ENCODE measurements at regions not wholly inside any gene's neighbourhood (a gene's known extent, or its start where the extent isn't known, plus 50 kb on each side); places are given as distances from the start of the nearest gene placed in this dataset.

DNA sequence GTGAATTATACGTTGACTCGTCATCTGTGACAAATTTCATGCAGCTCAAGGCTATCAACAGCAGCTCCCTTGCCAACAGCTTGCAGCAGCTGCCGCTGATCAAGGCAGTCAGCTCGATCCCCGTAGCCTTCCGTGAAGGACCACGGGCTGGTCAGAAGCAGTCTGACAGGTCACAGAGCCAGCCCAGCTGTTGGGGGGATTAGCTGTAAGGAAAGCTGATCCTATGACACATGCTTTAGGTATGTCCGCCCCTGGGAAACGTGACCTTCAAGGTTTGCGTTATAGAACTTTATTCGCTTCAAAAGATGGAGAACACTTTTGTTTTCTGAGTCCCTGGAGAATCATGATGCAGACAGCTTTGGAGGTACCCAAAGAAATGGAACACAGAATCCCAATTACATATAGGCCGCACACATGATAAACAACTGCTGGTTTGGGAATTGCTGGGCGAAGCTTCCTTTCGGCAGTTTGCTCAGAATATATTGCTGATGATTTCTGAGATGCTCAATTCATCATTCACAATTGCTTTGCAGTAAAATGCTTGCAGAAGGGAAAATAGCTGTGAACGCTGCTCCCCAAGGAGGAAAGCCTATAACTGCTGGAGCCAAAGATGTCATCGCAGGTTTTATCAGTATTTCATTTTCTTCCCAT, 62.6 kb upstream of the USP29 start:
- H3K9me3 ChIP-seq (ENCODE audit: control insufficient read depth in 1 of 2, insufficient read depth in 1 of 2, low read depth in 1 of 2, low read length in 2 of 2), result peaks cover 1 to 34% of the 10 kb centered on the region in 2 experiments; a peak in 2 of 4 replicates
- no peaks in the 10 kb centered on the region for H3K36me3 ChIP-seq (ENCODE audit: control insufficient read depth in 1 of 2, insufficient read depth in 2 of 2, low read length in 2 of 2)
- no peak overlapping the region for H2AFZ ChIP-seq (ENCODE audit: low read depth, low read length, poor library complexity, severe bottlenecking)
- POLR2A ChIA-PET, result no interaction called here
- H3K9ac ChIP-seq (ENCODE audit: low read length), result no peak overlapping the region
- H3K9me2 ChIP-seq (ENCODE audit: insufficient read depth), result no peaks in the 10 kb centered on the region
- CTCF ChIA-PET, result no interaction called here
- DNase-seq (ENCODE audit: low read depth, low spot score), result no peak
- H4K20me1 ChIP-seq (ENCODE audit: insufficient read depth), result no peaks in the 10 kb centered on the region
- no peak overlapping the region for H3K4me2 ChIP-seq (ENCODE audit: low read length)
- H3K79me2 ChIP-seq (ENCODE audit: insufficient read depth, low read length), result no peaks in the 10 kb centered on the region
- H3K27me3 ChIP-seq (ENCODE audit: insufficient read depth, low read length), result no peaks in the 10 kb centered on the region
- TF ChIP-seq ZFX (IDR thresholded peaks at IDR 0.05) (no peak), CEBPB (IDR thresholded peaks at IDR 0.05; ENCODE audit: low read depth) (no peak), CBX3 (IDR thresholded peaks at IDR 0.05; ENCODE audit: low read depth) (no peak), ELF1 (IDR thresholded peaks at IDR 0.05; ENCODE audit: borderline replicate concordance, low read depth) (no peak), EZH2 (IDR thresholded peaks at IDR 0.05) (no peak), POLR2AphosphoS5 (IDR thresholded peaks at IDR 0.05; ENCODE audit: low read depth, low read length) (no peak), SIN3A (IDR thresholded peaks at IDR 0.05; ENCODE audit: low read depth) (no peak), ZNF274 (IDR thresholded peaks at IDR 0.05; ENCODE audit: low read depth, low read length) (no peak)
- TF ChIP-seq, protein P1, sequence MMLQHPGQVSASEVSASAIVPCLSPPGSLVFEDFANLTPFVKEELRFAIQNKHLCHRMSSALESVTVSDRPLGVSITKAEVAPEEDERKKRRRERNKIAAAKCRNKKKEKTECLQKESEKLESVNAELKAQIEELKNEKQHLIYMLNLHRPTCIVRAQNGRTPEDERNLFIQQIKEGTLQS (IDR thresholded peaks at IDR 0.05), result no peak
- TF ChIP-seq, protein P2, sequence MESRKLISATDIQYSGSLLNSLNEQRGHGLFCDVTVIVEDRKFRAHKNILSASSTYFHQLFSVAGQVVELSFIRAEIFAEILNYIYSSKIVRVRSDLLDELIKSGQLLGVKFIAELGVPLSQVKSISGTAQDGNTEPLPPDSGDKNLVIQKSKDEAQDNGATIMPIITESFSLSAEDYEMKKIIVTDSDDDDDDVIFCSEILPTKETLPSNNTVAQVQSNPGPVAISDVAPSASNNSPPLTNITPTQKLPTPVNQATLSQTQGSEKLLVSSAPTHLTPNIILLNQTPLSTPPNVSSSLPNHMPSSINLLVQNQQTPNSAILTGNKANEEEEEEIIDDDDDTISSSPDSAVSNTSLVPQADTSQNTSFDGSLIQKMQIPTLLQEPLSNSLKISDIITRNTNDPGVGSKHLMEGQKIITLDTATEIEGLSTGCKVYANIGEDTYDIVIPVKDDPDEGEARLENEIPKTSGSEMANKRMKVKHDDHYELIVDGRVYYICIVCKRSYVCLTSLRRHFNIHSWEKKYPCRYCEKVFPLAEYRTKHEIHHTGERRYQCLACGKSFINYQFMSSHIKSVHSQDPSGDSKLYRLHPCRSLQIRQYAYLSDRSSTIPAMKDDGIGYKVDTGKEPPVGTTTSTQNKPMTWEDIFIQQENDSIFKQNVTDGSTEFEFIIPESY (IDR thresholded peaks at IDR 0.05; ENCODE audit: extremely low read depth, insufficient replicate concordance, low read length), result no peak
- no peak for ATAC-seq
- H3K4me3 ChIP-seq (replicated peaks in 1 of 2; ENCODE audit: low read depth in 1 of 2, low read length in 2 of 2), result no peak overlapping the region
- BruUV-seq (replicated peaks), result no TSS peak
- intact Hi-C loops (cut with micrococcal nuclease), result no loop called here
- H3K27ac ChIP-seq (ENCODE audit: low read depth, low read length), result no peak overlapping the region
- RAD21 ChIA-PET (ENCODE audit: low non-redundant PET in 1 of 2, low total read pairs in 2 of 2, uncharacterized antibody in 2 of 2, unreplicated experiment in 2 of 2), result no interaction called here
- no peaks in the 10 kb centered on the region for H3K4me1 ChIP-seq (ENCODE audit: control insufficient read depth in 1 of 2, insufficient read depth in 2 of 2, low read length in 2 of 2)
